Esophagus squamous epithelium (tissue), 5 donors: ENCODE measurements at regions not wholly inside any gene's neighbourhood (a gene's known extent, or its start where the extent isn't known, plus 50 kb on each side); places are given as distances from the start of the nearest gene placed in this dataset.

Experiments
- DNase-seq: peaks from one replicate; lab custom pipeline; 2025; lab: John Stamatoyannopoulos, UW
- H3K27ac ChIP-seq, 4 donors: fragments of 200-600 bp; sonication (generic); one replicate each; pipeline ENCODE4 v1.5.1; 2016 to 2019; ENCODE audit warnings: mild to moderate bottlenecking in 1 of 4
- H3K27me3 ChIP-seq, 4 donors: fragments of 200-600 bp; sonication (generic); 1 replicate in 3 of 4; 2 replicates in 1 of 4; pipeline versions ENCODE4 v1.5.1 to v1.6.0; 2017 to 2021; ENCODE audit warnings: antibody characterized with exemption in 1 of 4
- H3K36me3 ChIP-seq, 3 donors: fragments of 200-600 bp; sonication (generic); one replicate each; pipeline ENCODE4 v1.5.1; 2016 to 2019
- H3K4me1 ChIP-seq, 3 donors: fragments of 200-600 bp; sonication (generic); one replicate each; pipeline ENCODE4 v1.5.1; 2017 to 2019
- H3K4me3 ChIP-seq, 4 donors: fragments of 200-600 bp; sonication (generic); 1 replicate in 3 of 4; 2 replicates in 1 of 4; pipeline ENCODE4 v1.5.1; 2016 to 2019; ENCODE audit warnings: mild to moderate bottlenecking in 2 of 4, moderate library complexity in 1 of 4
- H3K9me3 ChIP-seq, 3 donors: fragments of 200-600 bp; sonication (generic); one replicate each; pipeline ENCODE4 v1.5.1; 2016 to 2019
- CTCF ChIP-seq, 6 experiments: fragments of 450-650 bp in 4 of 6; fragments of 200-600 bp in 2 of 6; sonication (generic) in 2 of 6; IDR thresholded peaks; one replicate each; pipeline ENCODE4 v1.5.1; 2016 to 2019; ENCODE audit warnings: antibody characterized with exemption in 6 of 6, mild to moderate bottlenecking in 4 of 6, moderate library complexity in 4 of 6
- POLR2A ChIP-seq, 4 donors: fragments of 450-650 bp; IDR thresholded peaks; one replicate each; pipeline ENCODE4 v1.6.1; 2017; ENCODE audit warnings: antibody characterized with exemption in 4 of 4, mild to moderate bottlenecking in 4 of 4, moderate library complexity in 3 of 4
- WGBS, 2 donors: methylation state at CpG; one replicate each; pipeline ENCODE4 v1.1.5; 2018; 5-methylcytosine and 5-hydroxymethylcytosine counted together
- intact Hi-C: fragments of 100-400 bp; cut with DNase I; formaldehyde crosslinking; loops from one replicate; pipeline ENCODE4 v1.15.0; 2022
- donor health status: DM: yes; HTN: yes; CAD: no.

GRCh38 chr9:11103525-11103924 is 490.7 kb upstream of the PTPRD start:
- no peaks in the 10 kb centered on the region for H3K4me1 ChIP-seq
- DNase-seq, result no peak
- no peak overlapping the region for H3K4me3 ChIP-seq
- 64 to 76% methylated on average over 2 of the region's 2 CpGs for WGBS, 2 donors
- peaks cover 0 to 4% (median 0%) of the 10 kb centered on the region in 3 donors for H3K9me3 ChIP-seq
- no peaks in the 10 kb centered on the region for H3K36me3 ChIP-seq
- intact Hi-C loops, result no loop called here
- TF ChIP-seq POLR2A (IDR thresholded peaks at IDR 0.05) (no peak), CTCF (IDR thresholded peaks at IDR 0.05) (no peak)
- H3K27me3 ChIP-seq, result no peaks in the 10 kb centered on the region
- H3K27ac ChIP-seq, result no peak overlapping the region

- 59 to 62% methylated on average over 8 of the region's 8 CpGs for WGBS, 2 donors
- intact Hi-C loops, result no loop called here
- no peak for TF ChIP-seq POLR2A (IDR thresholded peaks at IDR 0.05)
- no peak for TF ChIP-seq CTCF (IDR thresholded peaks at IDR 0.05)
Measured at GRCh38 chr9:11107196-11107595, 494.4 kb upstream of the PTPRD start.

GRCh38 chr9:11128156-11128555 is 515.4 kb upstream of the PTPRD start:
- intact Hi-C loops, result no loop called here
- Histone ChIP-seq H3K27me3 (no peaks in the 10 kb centered on the region), H3K9me3 (no peaks in the 10 kb centered on the region), H3K4me1 (no peaks in the 10 kb centered on the region), H3K4me3 (no peak overlapping the region), H3K36me3 (no peaks in the 10 kb centered on the region), H3K27ac (no peak overlapping the region)
- WGBS, 2 donors, result 30 to 59% methylated on average over 3 of the region's 3 CpGs
- TF ChIP-seq CTCF (IDR thresholded peaks at IDR 0.05) (no peak), POLR2A (IDR thresholded peaks at IDR 0.05) (no peak)
- DNase-seq, result no peak

More at GRCh38 chr9:11107196-11107595, 494.4 kb upstream of the PTPRD start:
- no peak for DNase-seq
- Histone ChIP-seq H3K36me3 (no peaks in the 10 kb centered on the region), H3K27me3 (no peaks in the 10 kb centered on the region), H3K4me3 (no peak overlapping the region), H3K9me3 (peaks cover 0 to 14% (median 0%) of the 10 kb centered on the region in 3 donors), H3K4me1 (no peaks in the 10 kb centered on the region), H3K27ac (no peak overlapping the region)

GRCh38 chr9:11135851-11136250 is 523.0 kb upstream of the PTPRD start:
- no peaks in the 10 kb centered on the region for H3K9me3 ChIP-seq
- H3K4me1 ChIP-seq, result no peaks in the 10 kb centered on the region
- no peak for TF ChIP-seq POLR2A (IDR thresholded peaks at IDR 0.05)
- no peak for TF ChIP-seq CTCF (IDR thresholded peaks at IDR 0.05)
- no peak overlapping the region for H3K27ac ChIP-seq
- no peak overlapping the region for H3K4me3 ChIP-seq
- no peak for DNase-seq
- 42 to 45% methylated on average over 3 of the region's 3 CpGs for WGBS, 2 donors
- H3K27me3 ChIP-seq, result no peaks in the 10 kb centered on the region
- no peaks in the 10 kb centered on the region for H3K36me3 ChIP-seq
- intact Hi-C loops, result no loop called here

- intact Hi-C loops, result no loop called here
- Histone ChIP-seq H3K27ac (no peak overlapping the region), H3K4me3 (no peak overlapping the region), H3K4me1 (no peaks in the 10 kb centered on the region), H3K36me3 (no peaks in the 10 kb centered on the region), H3K9me3 (no peaks in the 10 kb centered on the region), H3K27me3 (no peaks in the 10 kb centered on the region)
- no peak for TF ChIP-seq CTCF (IDR thresholded peaks at IDR 0.05)
- no peak for TF ChIP-seq POLR2A (IDR thresholded peaks at IDR 0.05)
- 44 to 63% methylated on average over 3 of the region's 3 CpGs for WGBS, 2 donors
- no peak for DNase-seq
Measured at GRCh38 chr9:11141357-11141756, 528.6 kb upstream of the PTPRD start.
